HG03342 (cell line): ENCODE measurements at regions not wholly inside any gene's neighbourhood (a gene's known extent, or its start where the extent isn't known, plus 50 kb on each side); places are given as distances from the start of the nearest gene placed in this dataset.
"Not testable (repeated sequence)": the region's sequence is repeated elsewhere in the genome, so short reads cannot be mapped to it uniquely, and the experiment has no call there.

Experiments
- ATAC-seq: cut with Tn5 transposase; IDR thresholded peaks from one replicate; pipeline ENCODE4 v1.9.1; 2021; ENCODE audit warnings: mild to moderate bottlenecking, moderate library complexity; ENCODE audit not compliant: unreplicated experiment

DNA sequence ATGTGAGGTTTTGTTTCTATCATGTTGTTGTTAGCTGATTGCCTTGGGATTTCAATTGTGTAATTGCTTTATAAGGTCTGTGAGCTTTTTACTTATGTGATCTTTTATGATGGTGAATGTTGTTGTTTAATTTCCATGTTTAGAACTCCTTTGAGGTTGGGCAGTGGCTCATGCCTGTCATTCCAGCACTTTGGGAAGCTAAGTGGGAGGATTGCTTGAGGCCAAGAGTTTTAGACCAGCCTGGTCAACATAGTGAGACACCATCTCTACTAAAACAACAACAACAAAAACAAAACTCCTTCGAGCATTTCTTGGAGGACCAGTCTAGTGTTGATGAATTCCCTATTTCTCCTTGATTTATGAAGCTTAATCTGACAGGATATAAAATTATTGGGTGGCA is 102.1 kb upstream of the PMCH start:
- no peak for ATAC-seq

GRCh38 chr12:102298022-102298421 is 100.4 kb upstream of the PMCH start:
- ATAC-seq, result no peak

- no peak for ATAC-seq
Observed at GRCh38 chr12:102297412-102297811, 99.8 kb upstream of the PMCH start.

DNA sequence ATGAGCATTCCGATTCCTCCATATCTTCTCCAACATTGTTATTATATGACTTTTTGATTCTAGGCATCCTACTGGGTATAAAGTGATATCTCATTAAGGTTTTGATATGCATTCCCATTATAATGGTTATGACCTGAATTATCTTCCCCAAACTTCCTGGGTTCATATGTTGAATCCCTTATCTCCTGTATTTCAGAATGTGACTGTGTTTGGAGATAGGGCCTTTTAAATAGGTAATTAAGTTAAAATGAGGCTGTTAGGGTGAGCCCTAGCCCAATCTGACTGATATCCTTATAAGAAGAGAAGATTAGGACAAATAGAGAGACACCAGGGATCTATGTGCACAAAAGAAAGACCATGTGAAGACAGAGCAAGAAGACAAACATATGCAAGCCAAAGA is 96.9 kb upstream of the PMCH start:
- no peak for ATAC-seq

DNA sequence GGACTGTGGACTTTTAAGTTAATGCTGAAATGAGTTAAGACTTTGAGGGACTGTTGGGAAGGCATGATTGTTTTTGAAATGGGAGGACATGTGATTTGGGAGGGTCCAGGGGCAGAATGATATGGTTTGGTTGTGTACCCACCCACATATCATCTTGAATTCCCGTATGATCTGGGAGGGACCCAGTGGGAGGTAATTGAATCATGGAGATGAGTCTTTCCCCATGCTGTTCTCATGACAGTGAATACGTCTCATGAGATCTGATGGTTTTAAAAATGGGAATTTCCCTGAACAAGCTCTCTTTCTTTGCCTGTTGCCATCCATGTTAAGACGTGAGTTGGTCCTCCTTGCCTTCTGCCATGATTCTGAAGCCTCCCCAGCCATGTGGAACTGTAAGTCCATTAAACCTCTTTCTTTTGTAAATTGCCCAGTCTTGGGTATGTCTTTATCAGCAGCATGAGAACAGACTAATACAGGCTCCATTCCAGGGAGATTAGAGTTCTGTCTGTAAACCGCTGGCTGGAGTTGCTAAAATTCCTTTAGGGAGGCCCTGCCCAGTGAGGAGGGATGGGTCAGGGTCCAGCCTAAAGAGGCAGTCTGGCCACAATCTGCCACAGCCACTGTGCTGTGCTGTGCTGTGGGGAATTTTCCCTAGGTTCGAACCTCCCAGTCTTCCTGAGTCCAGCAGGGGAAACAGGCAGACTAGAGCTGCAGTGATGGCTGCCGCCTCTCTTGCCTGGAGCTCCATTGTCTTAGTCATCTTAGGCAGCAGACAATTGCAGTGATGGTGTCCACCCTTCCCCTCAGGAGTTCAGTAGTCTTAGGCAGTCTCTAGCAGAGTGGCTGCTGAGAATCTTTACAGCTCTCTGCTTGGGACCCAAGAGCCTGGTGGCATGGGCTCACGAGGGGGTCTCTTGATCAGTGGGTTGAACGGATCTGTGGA is 94.1 kb upstream of the PMCH start:
- ATAC-seq, result not testable (repeated sequence)

DNA sequence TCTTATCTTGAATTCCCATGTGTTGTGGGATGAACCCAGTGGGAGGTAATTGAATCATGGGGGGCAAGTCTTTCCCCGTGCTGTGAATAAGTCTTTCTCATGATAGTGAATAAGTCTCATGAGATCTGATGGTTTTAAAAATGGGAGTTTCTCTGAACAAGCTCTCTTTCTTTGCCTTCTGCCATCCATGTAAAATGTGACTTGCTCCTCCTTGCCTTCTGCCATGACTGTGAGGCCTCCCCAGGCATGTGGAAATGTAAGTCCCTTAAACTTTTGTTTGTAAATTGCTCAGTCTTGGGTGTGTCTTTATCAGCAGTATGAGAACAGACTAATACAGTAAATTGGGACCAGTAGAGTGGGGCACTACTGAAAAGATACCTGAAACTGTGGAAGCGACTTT is 92.1 kb upstream of the PMCH start:
- ATAC-seq, result not testable (repeated sequence)

GRCh38 chr12:102281231-102281630 is 83.6 kb upstream of the PMCH start:
- no peak for ATAC-seq

GRCh38 chr12:102255687-102256086 is 58.1 kb upstream of the PMCH start:
- ATAC-seq, result not testable (repeated sequence)

DNA sequence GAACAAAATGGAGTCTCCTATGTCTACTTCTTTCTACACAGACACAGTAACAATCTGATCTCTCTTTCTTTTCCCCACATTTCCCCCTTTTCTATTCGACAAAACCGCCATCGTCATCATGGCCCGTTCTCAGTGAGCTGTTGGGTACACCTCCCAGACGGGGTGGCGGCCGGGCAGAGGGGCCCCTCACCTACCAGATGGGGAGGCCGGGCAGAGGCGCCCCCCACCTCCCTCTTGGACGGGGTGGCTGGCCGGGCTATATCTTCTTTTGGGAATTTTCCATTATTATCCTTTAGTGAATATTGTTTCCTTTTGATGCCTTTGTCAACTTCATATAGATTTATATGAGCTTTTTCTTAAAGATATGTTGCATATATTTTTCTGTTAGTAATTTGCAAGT is 53.4 kb upstream of the PMCH start:
- ATAC-seq, result not testable (repeated sequence)

DNA sequence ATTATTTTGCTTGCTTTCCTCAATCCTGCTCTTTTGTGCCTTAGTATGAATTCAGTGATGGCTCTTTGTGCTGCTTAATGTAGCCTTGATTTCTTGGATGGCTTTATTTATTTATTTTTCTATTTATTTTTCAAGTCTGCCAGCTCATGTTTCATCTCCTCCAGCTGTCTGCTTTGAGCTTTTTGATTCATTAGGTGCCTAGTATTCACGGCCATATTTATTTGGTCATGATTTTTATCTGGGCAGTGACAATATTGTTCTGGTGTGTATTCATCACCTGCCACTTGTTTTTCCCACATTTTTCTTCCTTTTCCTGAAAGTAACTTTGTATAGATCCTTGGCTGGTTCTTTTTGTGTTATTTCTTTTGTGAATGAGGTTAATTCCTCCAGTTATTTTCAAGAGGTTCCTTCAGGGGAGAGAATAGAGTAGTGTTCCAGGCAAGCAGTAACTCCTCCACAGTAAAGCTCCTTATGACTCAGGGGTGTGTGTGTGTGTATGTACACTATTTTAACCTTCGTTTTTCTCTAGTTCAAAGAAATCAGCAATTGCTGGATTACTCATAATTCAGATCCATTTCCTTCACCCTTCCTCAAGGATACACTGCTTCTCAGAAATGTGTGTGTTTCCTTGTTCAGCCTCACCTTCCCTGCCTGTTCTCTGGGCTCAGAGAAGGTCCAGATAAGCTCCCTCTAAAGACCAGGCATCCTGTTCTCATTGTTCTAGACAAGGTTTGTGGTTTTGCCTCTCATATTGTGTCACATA is 51.6 kb upstream of the PMCH start:
- no peak for ATAC-seq
